BE2C (cell line): ENCODE measurements at regions not wholly inside any gene's neighbourhood (a gene's known extent, or its start where the extent isn't known, plus 50 kb on each side); places are given as distances from the start of the nearest gene placed in this dataset.

Source experiments
- DNase-seq: peaks from one replicate; pipeline ENCODE4 v3.0.0-alpha.2; 2020
- H3K27me3 ChIP-seq: fragments of 250-450 bp; sonication (Bioruptor Pico); 2 replicates; pipeline ENCODE4 v1.5.1; 2020; ENCODE audit warnings: mild to moderate bottlenecking
- H3K36me3 ChIP-seq: fragments of 250-450 bp; sonication (Bioruptor Pico); 2 replicates; pipeline ENCODE4 v1.5.1; 2020; ENCODE audit warnings: mild to moderate bottlenecking
- H3K4me1 ChIP-seq: fragments of 250-450 bp; sonication (Bioruptor Pico); 2 replicates; pipeline ENCODE4 v1.5.1; 2020
- H3K4me3 ChIP-seq: 2 replicates; pipeline ENCODE4 v1.5.1; 2011; ENCODE audit warnings: low read depth, low read length
- H3K9me3 ChIP-seq: fragments of 250-450 bp; sonication (Bioruptor Pico); 2 replicates; pipeline ENCODE4 v1.5.1; 2020
- TF ChIP-seq, protein P1 (sequence below): IDR thresholded peaks from 2 replicates; pipeline ENCODE4 v1.5.1; 2012; ENCODE audit warnings: mild to moderate bottlenecking, low read depth, low read length

DNA sequence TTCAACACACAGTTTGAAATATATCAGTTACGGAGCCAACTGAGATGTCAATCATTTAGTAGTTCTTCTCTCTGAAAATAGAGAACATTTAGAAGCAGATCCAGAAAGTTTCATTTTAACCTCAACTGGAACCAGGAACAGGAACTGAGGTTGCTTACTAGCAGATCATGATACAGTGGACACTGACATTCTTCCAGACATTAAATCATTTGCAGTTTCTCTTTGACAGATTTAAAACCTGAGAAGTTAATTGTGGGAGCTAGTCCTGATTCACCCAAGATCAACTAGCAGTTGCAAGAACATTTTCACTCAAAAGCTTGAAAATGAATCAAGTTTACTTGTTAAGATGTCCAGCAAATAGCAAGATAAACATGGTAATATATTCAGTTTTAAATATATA lies 135.4 kb downstream of the SLC17A6 start:
- no peaks in the 10 kb centered on the region for H3K9me3 ChIP-seq
- no peaks in the 10 kb centered on the region for H3K36me3 ChIP-seq
- TF ChIP-seq, protein P1, sequence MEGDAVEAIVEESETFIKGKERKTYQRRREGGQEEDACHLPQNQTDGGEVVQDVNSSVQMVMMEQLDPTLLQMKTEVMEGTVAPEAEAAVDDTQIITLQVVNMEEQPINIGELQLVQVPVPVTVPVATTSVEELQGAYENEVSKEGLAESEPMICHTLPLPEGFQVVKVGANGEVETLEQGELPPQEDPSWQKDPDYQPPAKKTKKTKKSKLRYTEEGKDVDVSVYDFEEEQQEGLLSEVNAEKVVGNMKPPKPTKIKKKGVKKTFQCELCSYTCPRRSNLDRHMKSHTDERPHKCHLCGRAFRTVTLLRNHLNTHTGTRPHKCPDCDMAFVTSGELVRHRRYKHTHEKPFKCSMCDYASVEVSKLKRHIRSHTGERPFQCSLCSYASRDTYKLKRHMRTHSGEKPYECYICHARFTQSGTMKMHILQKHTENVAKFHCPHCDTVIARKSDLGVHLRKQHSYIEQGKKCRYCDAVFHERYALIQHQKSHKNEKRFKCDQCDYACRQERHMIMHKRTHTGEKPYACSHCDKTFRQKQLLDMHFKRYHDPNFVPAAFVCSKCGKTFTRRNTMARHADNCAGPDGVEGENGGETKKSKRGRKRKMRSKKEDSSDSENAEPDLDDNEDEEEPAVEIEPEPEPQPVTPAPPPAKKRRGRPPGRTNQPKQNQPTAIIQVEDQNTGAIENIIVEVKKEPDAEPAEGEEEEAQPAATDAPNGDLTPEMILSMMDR: no peak
- DNase-seq: no peak
- H3K4me3 ChIP-seq: no peak overlapping the region
- no peaks in the 10 kb centered on the region for H3K4me1 ChIP-seq
- no peaks in the 10 kb centered on the region for H3K27me3 ChIP-seq

DNA sequence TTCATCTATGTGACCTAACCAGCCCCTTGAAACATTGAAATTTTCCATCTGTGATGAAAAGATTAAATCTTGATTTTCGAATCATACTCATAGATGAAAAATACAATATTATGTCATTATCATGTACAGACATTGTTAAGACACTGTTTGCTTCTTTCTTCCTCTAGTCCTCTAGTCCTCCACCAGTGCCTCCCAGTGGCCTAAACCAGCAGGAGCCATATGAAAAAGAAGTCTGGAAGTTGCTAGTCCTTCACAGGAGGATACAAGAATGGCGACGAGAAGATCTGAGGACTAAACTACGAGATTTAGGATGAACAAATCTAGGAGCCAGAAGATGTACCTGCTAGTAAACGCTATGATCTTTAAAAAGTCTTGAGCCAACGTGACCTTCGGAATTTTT lies 134.1 kb downstream of the SLC17A6 start:
- no peak overlapping the region for H3K4me3 ChIP-seq
- no peaks in the 10 kb centered on the region for H3K4me1 ChIP-seq
- H3K9me3 ChIP-seq: no peaks in the 10 kb centered on the region
- TF ChIP-seq, protein P1: peak; percentile 40
- no peaks in the 10 kb centered on the region for H3K36me3 ChIP-seq
- H3K27me3 ChIP-seq: no peaks in the 10 kb centered on the region
- DNase-seq: no peak

DNA sequence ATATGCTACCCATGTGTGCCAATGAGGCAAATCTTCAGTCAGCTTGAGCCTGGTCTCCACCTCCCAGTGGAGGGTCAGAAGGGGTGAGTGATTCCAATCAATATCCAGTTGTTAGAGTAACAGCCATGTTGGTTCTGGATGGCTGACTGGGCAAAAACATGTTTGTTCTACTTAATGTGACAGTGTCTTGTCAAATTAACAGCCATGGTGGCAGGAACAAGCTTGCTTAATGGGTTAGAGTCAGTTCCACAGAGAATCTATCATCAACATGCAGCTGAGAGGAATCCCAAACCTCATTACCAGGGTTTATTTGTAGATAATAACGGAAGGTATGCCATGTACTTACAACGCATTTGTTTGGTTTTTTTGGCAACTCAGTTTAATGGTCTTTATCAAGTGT lies 133.2 kb downstream of the SLC17A6 start:
- no peak overlapping the region for H3K4me3 ChIP-seq
- no peaks in the 10 kb centered on the region for H3K27me3 ChIP-seq
- H3K36me3 ChIP-seq: no peaks in the 10 kb centered on the region
- TF ChIP-seq, protein P1: no peak
- H3K9me3 ChIP-seq: no peaks in the 10 kb centered on the region
- no peaks in the 10 kb centered on the region for H3K4me1 ChIP-seq
- DNase-seq: no peak

DNA sequence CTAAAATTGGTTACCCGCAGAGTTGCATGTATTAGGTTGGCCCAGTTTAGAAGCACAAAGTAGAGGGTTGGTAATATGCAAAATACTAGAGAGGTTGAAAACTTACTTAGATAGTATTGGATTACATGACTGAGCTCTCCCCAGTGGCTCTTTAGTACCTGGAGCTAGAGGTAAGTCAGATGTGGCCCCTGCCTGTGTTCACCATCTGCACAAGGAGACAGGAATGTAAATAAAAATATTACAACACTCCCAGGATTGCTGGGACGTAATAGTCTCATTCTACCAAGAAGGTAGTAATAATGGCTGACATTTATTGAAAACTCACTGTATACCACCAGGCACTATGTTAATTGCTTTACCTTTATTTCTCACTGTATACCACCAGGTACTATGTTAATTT lies 129.6 kb downstream of the SLC17A6 start:
- no peak overlapping the region for H3K4me3 ChIP-seq
- no peaks in the 10 kb centered on the region for H3K27me3 ChIP-seq
- DNase-seq: no peak
- no peaks in the 10 kb centered on the region for H3K9me3 ChIP-seq
- TF ChIP-seq, protein P1: no peak
- H3K36me3 ChIP-seq: no peaks in the 10 kb centered on the region
- no peaks in the 10 kb centered on the region for H3K4me1 ChIP-seq

DNA sequence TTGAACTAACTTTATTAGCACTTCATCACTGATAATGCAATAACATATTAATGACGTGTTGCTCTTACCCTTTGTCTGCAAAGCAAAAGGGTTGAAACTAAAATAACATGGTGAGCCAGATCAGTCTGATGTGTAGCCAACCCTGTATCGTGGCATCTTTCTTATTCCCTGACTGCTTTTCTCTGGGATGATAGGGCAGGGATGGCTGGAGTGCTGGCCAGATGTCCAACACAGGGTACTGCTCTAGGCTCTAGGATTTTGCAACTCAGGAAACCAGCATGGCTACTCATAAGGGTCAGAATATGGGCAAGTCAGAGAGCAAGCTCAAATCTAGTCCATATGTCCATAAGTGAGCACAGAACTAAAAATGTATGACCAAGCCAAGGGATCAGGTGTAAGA lies 129.1 kb downstream of the SLC17A6 start:
- no peaks in the 10 kb centered on the region for H3K36me3 ChIP-seq
- H3K4me3 ChIP-seq: no peak overlapping the region
- no peaks in the 10 kb centered on the region for H3K27me3 ChIP-seq
- TF ChIP-seq, protein P1: no peak
- H3K4me1 ChIP-seq: no peaks in the 10 kb centered on the region
- H3K9me3 ChIP-seq: no peaks in the 10 kb centered on the region
- no peak for DNase-seq

DNA sequence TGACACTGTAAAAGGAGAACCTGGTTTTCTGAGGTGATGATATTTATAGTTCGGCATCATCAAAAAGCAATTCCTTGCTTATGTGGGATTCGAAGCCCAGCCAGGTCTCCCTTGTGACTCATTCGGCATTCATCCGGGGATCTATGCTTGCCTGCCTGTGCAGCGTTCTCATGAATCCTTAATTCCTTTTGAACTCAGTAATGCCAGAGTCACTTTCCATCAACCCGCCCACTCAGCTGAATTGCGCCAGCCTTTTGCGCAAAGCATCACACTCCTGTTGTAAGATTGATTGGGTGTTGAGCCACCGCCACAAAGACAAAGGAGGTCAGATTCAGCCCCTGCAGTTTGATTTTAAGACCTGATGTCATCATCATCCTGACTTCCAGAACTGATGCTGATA lies 128.6 kb downstream of the SLC17A6 start:
- Histone ChIP-seq H3K4me3 (no peak overlapping the region), H3K36me3 (no peaks in the 10 kb centered on the region), H3K9me3 (no peaks in the 10 kb centered on the region), H3K4me1 (no peaks in the 10 kb centered on the region), H3K27me3 (no peaks in the 10 kb centered on the region)
- TF ChIP-seq, protein P1: no peak
- DNase-seq: no peak
